GM18909 (cell line): ENCODE measurements at regions not wholly inside any gene's neighbourhood (a gene's known extent, or its start where the extent isn't known, plus 50 kb on each side); places are given as distances from the start of the nearest gene placed in this dataset.
"Not testable (repeated sequence)": the region's sequence is repeated elsewhere in the genome, so short reads cannot be mapped to it uniquely, and the experiment has no call there.

Experiments
- ATAC-seq: cut with Tn5 transposase; IDR thresholded peaks from one replicate; pipeline ENCODE4 v1.9.1; 2021; ENCODE audit warnings: mild to moderate bottlenecking; ENCODE audit not compliant: unreplicated experiment, poor library complexity

- no peak for ATAC-seq
Measured at GRCh38 chr2:125959047-125959446, 696.9 kb upstream of the GYPC start.

DNA sequence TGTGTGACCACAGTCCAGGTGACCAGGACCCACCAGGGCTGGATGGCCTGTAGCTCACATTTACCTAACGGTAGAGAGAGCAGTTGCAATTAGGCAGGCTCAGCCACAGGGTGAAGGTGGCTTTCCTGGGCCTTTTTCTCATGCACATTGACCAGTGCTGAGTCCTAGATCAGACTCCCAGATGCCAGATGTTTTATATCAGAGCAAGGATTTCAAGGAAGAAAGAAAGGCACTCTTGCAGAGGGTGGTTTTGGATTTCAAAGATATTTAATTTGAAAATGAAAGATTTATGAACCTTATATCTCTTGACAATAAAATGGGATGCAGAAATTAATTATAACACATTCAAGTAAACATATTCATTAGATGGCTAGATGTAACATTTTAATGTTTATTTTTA, 694.2 kb upstream of the GYPC start:
- ATAC-seq, result no peak

DNA sequence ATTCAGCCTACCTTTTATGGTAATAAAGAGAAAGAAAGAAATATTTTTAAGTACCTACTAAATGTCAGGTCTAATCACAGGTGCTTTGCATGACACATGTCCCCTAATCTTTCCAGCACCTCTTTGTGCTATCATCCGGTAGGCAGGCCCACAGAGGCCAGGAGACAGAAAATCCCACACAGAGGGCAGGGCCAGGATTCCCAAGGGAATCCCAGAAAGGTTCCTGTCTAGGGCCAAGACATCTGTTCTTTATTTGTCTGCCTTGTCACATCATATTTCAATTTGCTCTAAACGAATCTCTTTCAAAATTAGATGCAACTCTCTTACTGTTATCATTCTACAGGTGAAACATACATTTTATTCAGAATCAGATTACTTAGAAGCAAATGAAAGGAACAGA, 676.1 kb upstream of the GYPC start:
- ATAC-seq, result no peak

DNA sequence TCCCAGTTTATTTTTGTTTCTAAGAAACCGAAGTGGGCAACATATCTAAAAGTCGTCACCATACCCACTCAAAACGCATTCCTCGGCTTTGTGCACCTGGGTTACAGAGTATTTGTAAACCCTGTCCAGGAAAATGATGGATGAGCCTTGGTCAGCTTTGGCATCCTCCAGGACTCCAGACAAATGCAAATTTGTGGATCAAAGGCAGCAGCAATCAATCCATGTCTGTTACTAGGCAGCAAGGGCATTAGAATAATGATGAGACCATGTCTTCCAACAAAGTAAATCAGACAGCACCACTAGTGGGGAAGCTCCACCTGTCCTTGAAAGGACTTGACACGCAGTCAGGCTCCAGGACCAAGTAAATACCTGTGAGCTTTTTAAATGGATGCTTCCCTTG, 672.6 kb upstream of the GYPC start:
- no peak for ATAC-seq

DNA sequence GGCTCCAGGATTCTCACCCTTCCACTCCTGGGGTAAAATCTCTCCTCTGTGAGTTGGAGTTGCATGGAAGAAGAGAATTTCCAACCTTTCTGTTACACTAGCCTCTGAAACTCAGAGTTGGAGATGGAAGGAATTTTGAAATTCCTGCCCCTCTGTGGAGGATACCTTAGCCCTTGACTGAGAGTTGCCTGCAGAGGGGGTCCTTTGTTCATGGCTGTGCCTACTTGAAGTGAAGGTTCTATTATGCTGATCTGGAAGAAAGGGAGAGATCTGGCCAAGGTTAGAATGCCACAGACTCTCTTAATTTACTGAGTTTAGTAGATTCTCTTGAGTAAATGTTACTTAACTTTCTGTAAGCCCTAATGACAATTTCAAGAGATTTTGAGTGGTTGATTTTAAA, 626.6 kb upstream of the GYPC start:
- no peak for ATAC-seq

DNA sequence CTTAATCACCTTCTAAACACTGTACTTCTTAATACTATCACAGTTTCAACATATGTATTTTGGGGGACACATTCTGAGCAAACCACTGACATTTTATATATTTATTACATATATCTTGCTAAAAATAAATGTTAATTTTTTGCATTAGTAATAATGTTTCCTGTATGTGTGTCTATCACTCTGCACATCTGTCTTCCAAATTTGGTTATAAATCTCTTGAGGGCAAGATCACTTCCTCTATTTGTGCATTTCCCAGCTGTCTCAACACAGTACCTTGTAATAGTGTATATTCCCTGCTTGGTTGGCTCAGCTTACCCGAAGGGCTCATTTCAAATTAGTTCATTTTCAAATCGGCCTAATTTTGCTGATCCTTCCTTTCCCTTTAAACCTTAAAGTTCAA, 617.1 kb upstream of the GYPC start:
- ATAC-seq, result no peak

DNA sequence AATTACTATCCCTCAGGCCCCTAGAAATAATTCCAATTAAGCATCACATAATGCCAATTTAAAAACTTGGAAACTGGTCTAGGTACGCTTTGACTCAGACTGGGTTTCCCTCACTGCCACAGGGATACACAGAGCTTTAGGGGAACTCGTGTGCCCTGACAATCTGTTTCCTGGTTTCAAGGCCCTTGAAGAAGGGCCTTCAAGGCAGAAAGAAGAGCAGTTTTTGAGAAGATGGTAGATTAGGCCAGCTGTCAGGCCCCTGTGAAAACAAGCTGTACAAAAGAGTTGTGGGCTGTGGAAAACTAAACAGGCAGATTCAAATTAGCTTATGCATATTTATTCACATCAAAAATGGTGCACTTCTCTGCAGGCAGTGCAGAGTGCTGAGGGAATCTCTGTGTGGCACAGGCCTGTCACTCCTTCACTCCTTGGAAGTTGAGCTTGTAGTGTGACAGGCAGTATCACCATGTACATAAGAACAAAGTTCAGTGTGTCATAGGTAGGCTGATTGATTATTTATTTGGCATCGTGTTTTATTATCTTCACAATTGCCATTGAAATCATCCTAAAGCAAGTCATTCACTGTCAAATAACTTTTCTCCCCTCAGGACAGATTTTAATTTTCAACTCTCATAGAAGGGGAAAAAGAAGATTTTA, 614.4 kb upstream of the GYPC start:
- ATAC-seq, result no peak

DNA sequence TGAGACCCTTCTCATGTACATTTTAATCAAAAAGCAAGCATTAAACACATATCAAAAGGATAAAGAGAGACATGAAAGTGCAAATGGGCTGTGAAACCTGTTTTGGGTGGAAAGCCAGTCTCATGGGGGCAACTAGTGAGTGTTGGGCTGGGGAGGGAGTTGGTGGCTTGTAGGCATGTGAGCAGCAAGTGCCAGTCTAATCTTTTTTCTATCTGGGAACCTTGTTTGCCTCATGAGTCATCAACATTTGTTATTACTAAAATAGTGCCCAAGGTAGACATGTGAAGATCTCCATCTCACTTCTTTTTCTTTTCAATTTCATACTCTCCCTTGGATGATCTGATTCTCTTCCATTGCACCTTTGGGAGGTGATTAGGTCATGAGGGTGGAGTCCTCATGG, 613.9 kb upstream of the GYPC start:
- no peak for ATAC-seq

DNA sequence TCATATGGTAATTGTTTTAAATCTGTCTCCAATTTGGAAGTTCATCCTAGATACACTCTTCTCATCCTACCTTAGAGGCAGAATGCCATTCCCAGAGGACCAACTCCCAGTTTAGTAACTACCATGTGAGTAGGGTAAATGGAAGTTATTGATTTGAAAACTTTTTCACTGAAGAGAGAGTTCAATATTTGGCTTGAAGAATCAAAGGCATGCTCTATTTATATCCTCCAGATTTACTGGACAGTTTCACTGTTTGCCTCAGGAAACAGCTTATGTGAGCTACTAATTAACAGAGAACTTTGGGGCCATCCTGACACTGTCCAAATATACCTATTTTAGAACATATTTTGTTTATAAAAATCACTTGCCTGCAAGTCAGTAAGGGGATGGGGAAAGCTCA, 607.2 kb upstream of the GYPC start:
- ATAC-seq, result no peak

DNA sequence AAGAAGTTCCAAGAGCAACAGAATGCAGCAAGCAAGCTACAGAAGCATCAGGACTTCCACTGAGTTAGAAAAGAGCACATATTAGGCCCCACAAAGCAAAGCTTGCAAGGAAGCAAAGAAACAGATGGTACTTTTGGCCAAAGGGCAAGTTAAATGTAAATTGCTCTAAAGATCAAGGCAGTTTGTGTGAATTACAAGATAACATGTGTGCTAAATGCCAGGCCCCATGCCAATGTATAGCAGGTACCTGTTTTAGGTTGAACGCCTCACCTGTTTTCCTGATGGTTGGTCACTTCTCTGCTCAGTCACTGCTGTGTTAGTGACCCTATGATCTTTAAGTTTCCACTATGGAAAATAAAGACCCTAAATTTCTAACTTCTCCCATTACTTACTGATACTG, 606.5 kb upstream of the GYPC start:
- no peak for ATAC-seq

- ATAC-seq, result no peak
Measured at GRCh38 chr2:126050991-126051736, 604.8 kb upstream of the GYPC start.

- not testable (repeated sequence) for ATAC-seq
Measured at GRCh38 chr2:126051737-126052240, 604.2 kb upstream of the GYPC start.

- ATAC-seq, result no peak
Measured at GRCh38 chr2:126059379-126059778, 596.6 kb upstream of the GYPC start.

- no peak for ATAC-seq
Measured at GRCh38 chr2:126085011-126085795, 570.8 kb upstream of the GYPC start.

- no peak for ATAC-seq
Measured at GRCh38 chr2:126100962-126101361, 555.0 kb upstream of the GYPC start.

DNA sequence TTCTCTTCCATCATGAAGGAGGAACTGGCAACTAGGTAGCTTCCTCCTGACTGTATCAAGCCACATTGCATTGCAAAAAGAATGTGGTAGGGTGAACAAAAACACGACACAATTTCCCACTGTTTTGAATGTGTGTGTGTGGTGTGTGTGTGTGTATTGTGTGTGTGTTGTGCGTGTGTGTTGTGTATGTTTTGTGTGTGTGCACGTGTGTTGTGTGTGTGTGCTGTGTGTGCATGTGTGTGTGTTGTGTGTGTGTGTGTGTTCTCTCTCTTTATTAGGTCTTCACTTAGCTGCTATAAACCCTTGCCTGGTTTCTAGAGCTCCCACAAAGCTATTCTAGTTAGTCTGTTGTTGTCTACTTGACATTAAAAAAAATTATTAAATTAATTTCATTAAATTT, 550.0 kb upstream of the GYPC start:
- no peak for ATAC-seq

DNA sequence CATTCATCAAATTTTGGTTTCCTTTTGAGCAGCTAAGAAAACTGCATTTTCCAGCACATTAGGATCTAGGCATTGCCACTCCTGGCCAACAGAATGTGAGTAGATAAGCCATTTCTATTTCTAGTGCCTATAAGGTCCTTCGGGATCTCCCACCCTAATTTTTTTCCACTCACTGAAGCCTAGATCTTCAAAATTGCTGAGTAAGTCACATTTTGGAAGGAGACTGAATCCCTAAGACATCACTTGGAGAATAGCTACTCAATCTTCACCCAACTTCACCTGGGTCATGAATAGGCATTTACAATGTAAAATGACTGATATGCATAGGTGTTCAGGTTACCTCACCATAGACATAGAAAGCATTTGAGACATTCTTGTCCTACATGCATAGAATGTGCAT, 548.1 kb upstream of the GYPC start:
- ATAC-seq, result no peak

DNA sequence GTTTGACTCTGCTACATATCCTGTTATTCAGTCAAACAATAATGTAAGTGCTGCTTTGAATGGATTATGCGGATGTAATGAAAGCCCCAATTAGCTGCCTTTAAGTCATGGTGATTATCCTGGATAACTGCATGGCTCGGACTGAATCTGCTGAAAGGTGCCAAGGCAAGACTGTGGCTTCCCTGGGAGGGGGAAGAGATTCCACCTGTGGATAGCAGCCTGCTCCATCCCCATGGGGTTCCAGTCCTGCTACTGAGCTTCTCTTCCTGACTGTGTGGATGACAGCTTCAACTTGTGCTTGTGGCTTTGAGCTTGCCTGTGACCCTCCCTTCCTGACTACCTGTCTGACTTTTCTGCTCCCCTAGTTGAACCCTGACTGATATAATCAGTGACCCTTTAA, 540.0 kb upstream of the GYPC start:
- no peak for ATAC-seq

- no peak for ATAC-seq
Measured at GRCh38 chr2:126117886-126118285, 538.1 kb upstream of the GYPC start.

- no peak for ATAC-seq
Measured at GRCh38 chr2:126145752-126146151, 510.2 kb upstream of the GYPC start.

GRCh38 chr2:126154256-126154785, 501.6 kb upstream of the GYPC start:
- no peak for ATAC-seq
